HG03064 (cell line): ENCODE measurements at regions not wholly inside any gene's neighbourhood (a gene's known extent, or its start where the extent isn't known, plus 50 kb on each side); places are given as distances from the start of the nearest gene placed in this dataset.
"Not testable (repeated sequence)": the region's sequence is repeated elsewhere in the genome, so short reads cannot be mapped to it uniquely, and the experiment has no call there.

ENCODE experiments used
- ATAC-seq: cut with Tn5 transposase; IDR thresholded peaks from one replicate; pipeline ENCODE4 v1.9.1; 2021; ENCODE audit warnings: low read depth; ENCODE audit not compliant: unreplicated experiment

GRCh38 chr4:94141001-94141400 lies 66.7 kb upstream of the SMARCAD1 start:
- no peak for ATAC-seq

DNA sequence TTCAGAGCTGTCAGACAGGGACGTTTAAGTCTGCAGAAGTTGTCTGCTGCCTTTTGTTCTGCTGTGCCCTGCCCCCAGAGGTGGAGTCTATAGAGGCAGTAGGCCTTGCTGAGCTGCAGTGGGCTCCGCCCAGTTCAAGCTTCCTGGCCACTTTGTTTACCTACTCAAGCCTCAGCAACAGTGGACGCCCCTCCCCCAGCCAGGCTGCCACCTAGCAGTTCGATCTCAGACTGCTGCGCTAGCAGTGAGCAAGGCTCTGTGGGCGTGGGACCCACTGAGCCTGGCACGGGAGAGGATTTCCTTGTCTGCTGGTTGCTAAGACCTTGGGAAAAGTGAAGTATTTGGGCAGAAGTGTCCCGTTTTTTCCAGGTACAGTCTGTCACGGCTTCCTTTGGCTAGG lies 59.6 kb upstream of the SMARCAD1 start:
- ATAC-seq: not testable (repeated sequence)

- ATAC-seq: no peak
Measured at GRCh38 chr4:94152466-94152865, 55.2 kb upstream of the SMARCAD1 start.

- not testable (repeated sequence) for ATAC-seq
Measured at GRCh38 chr4:94155404-94155803, 52.3 kb upstream of the SMARCAD1 start.

- ATAC-seq: no peak
Measured at GRCh38 chr4:94156826-94157225, 50.8 kb upstream of the SMARCAD1 start.
